ENCODE measurements at regions not wholly inside any gene's neighbourhood (a gene's known extent, or its start where the extent isn't known, plus 50 kb on each side); places are given as distances from the start of the nearest gene placed in this dataset.

DNA sequence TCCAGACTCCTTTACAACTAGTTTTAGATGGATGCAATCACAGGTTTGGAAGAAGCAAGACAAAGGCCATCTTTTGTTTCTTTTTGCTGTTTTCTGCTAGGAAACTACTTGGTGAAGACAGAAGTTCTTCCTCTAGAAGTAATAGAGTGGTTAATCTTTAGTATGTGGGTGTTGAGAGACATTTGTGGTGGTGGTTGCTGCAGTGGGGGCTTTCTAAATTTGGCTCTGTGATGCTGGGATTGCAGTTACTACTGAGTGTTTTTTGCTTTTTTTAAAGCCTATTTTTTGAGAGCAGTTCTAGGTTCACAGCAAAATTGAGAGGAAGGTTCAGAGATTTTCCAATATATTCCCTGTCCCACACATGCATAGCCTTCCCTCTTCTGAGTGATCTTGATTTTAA lies 120.0 kb downstream of the AASDHPPT start:
- H3K36me3 ChIP-seq (ENCODE audit: insufficient read depth, low read length), result no peaks in the 10 kb centered on the region
- no peak overlapping the region for H2AFZ ChIP-seq (ENCODE audit: low read depth, low read length)
- H3K27ac ChIP-seq (ENCODE audit: low read depth, low read length), result no peak overlapping the region
- Mint-ChIP-seq H3K27me3 (ENCODE audit: low read depth, unreplicated experiment) (no peaks in the 10 kb centered on the region), H3K4me1 (ENCODE audit: low read depth, unreplicated experiment) (peaks cover 3% of the 10 kb centered on the region), H3K27ac (ENCODE audit: unreplicated experiment) (no peak overlapping the region), H3K4me3 (ENCODE audit: unreplicated experiment) (no peak overlapping the region), H3K36me3 (ENCODE audit: low read depth, unreplicated experiment) (no peaks in the 10 kb centered on the region), H3K9me3 (ENCODE audit: unreplicated experiment) (no peaks in the 10 kb centered on the region)
- H3K4me1 ChIP-seq (ENCODE audit: insufficient read depth, low read length), result no peaks in the 10 kb centered on the region
- H3K27me3 ChIP-seq (ENCODE audit: insufficient read depth, low read length), result no peaks in the 10 kb centered on the region
- H3K79me2 ChIP-seq (ENCODE audit: insufficient read depth, low read length), result no peaks in the 10 kb centered on the region
- no peak overlapping the region for H3K9ac ChIP-seq (ENCODE audit: low read length)
- H3K4me2 ChIP-seq (ENCODE audit: low read length), result no peak overlapping the region
- H3K9me3 ChIP-seq (ENCODE audit: insufficient read depth, low read depth, low read length), result no peaks in the 10 kb centered on the region
- H3K4me3 ChIP-seq (ENCODE audit: insufficient read depth, low read depth, low read length), result no peak overlapping the region
- FAIRE-seq (no peak), DNase-seq (ENCODE audit: low read depth) (no peak)
- H4K20me1 ChIP-seq (ENCODE audit: insufficient read depth, low read length), result no peaks in the 10 kb centered on the region
- no peak for TF ChIP-seq EZH2 (IDR thresholded peaks at IDR 0.05; ENCODE audit: insufficient read depth, low read length)
- TF ChIP-seq, protein P1, sequence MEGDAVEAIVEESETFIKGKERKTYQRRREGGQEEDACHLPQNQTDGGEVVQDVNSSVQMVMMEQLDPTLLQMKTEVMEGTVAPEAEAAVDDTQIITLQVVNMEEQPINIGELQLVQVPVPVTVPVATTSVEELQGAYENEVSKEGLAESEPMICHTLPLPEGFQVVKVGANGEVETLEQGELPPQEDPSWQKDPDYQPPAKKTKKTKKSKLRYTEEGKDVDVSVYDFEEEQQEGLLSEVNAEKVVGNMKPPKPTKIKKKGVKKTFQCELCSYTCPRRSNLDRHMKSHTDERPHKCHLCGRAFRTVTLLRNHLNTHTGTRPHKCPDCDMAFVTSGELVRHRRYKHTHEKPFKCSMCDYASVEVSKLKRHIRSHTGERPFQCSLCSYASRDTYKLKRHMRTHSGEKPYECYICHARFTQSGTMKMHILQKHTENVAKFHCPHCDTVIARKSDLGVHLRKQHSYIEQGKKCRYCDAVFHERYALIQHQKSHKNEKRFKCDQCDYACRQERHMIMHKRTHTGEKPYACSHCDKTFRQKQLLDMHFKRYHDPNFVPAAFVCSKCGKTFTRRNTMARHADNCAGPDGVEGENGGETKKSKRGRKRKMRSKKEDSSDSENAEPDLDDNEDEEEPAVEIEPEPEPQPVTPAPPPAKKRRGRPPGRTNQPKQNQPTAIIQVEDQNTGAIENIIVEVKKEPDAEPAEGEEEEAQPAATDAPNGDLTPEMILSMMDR (IDR thresholded peaks at IDR 0.05; ENCODE audit: insufficient read depth, low read depth, low read length), result no peak

DNA sequence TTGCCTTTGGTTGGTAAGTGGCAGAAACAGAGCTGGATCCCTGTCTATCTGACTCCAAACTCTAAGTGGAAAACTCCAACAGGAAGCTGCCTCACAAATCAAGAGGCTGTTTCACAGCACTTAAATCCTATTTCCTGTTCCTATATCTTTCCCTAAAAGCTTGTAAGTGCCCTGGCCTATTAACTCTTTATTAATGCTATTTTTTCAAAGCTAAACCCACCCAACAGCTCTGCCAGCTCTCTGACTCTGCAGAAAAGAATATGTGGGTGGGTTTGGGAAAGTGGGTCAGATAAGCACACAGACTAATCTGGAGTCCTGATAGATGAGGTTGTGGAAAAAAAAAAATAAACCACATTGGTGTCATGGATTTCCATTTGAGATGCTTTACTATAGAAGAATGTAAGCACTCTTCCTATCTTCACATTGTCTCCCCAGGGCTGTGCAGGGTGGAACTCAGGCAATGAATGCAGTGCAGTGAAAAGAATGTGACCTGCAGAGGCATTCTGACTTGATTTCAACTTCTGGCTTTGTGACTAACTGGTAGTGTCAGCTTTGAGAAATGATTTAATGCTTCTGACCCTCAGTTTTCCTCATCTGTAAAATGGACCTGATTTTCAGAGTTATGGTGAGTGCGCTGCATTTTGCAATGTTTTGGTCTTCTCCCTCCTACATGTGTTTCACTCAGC lies 125.6 kb downstream of the AASDHPPT start:
- H3K4me2 ChIP-seq (ENCODE audit: low read length), result no peak overlapping the region
- H3K27ac ChIP-seq (ENCODE audit: low read depth, low read length), result no peak overlapping the region
- H3K9me3 Mint-ChIP-seq (ENCODE audit: unreplicated experiment), result no peaks in the 10 kb centered on the region

DNA sequence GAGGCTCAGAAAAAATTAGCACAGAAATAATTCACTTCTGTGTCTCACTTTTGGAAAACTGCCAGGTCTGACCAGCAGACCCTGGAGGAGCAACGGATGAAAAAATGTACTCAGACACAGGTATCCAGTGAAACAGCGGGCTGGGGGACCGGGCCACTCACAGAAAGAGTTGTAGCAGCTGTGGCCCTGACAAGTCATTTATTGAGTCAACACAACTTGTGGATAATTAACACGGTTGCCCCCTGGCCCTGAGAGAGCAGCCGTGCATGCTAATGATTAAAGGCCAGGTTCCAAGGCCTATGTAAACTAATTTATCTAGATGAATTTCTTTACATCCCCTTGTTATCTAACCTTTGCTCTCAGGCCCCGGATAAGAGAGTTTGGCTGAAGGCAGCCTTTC lies 131.3 kb downstream of the AASDHPPT start:
- H3K27ac Mint-ChIP-seq (ENCODE audit: unreplicated experiment), result no peak overlapping the region
- FAIRE-seq (no peak), DNase-seq (ENCODE audit: low read depth) (no peak)
- H3K4me2 ChIP-seq (ENCODE audit: low read length), result no peak overlapping the region
- no peak overlapping the region for H3K4me3 ChIP-seq (ENCODE audit: insufficient read depth, low read depth, low read length)
- H4K20me1 ChIP-seq (ENCODE audit: insufficient read depth, low read length), result no peaks in the 10 kb centered on the region
- H3K36me3 ChIP-seq (ENCODE audit: insufficient read depth, low read length), result no peaks in the 10 kb centered on the region
- H3K27ac ChIP-seq (ENCODE audit: low read depth, low read length), result no peak overlapping the region
- no peaks in the 10 kb centered on the region for H3K27me3 ChIP-seq (ENCODE audit: insufficient read depth, low read length)
- H3K4me1 Mint-ChIP-seq (ENCODE audit: low read depth, unreplicated experiment), result no peaks in the 10 kb centered on the region
- H3K9me3 Mint-ChIP-seq (ENCODE audit: unreplicated experiment), result no peaks in the 10 kb centered on the region
- no peaks in the 10 kb centered on the region for H3K4me1 ChIP-seq (ENCODE audit: insufficient read depth, low read length)
- no peak overlapping the region for H2AFZ ChIP-seq (ENCODE audit: low read depth, low read length)
- TF ChIP-seq, protein P1 (IDR thresholded peaks at IDR 0.05; ENCODE audit: insufficient read depth, low read depth, low read length), result no peak
- TF ChIP-seq EZH2 (IDR thresholded peaks at IDR 0.05; ENCODE audit: insufficient read depth, low read length), result no peak
- no peaks in the 10 kb centered on the region for H3K9me3 ChIP-seq (ENCODE audit: insufficient read depth, low read depth, low read length)
- no peaks in the 10 kb centered on the region for H3K27me3 Mint-ChIP-seq (ENCODE audit: low read depth, unreplicated experiment)
- no peak overlapping the region for H3K4me3 Mint-ChIP-seq (ENCODE audit: unreplicated experiment)
- H3K9ac ChIP-seq (ENCODE audit: low read length), result no peak overlapping the region
- H3K36me3 Mint-ChIP-seq (ENCODE audit: low read depth, unreplicated experiment), result no peaks in the 10 kb centered on the region
- no peaks in the 10 kb centered on the region for H3K79me2 ChIP-seq (ENCODE audit: insufficient read depth, low read length)

More for the DNA sequence above, 125.6 kb downstream of the AASDHPPT start:
- Histone ChIP-seq H3K79me2 (ENCODE audit: insufficient read depth, low read length) (no peaks in the 10 kb centered on the region), H2AFZ (ENCODE audit: low read depth, low read length) (no peak overlapping the region), H4K20me1 (ENCODE audit: insufficient read depth, low read length) (no peaks in the 10 kb centered on the region), H3K9ac (ENCODE audit: low read length) (no peak overlapping the region), H3K36me3 (ENCODE audit: insufficient read depth, low read length) (no peaks in the 10 kb centered on the region), H3K4me3 (ENCODE audit: insufficient read depth, low read depth, low read length) (no peak overlapping the region), H3K9me3 (ENCODE audit: insufficient read depth, low read depth, low read length) (no peaks in the 10 kb centered on the region), H3K27me3 (ENCODE audit: insufficient read depth, low read length) (no peaks in the 10 kb centered on the region), H3K4me1 (ENCODE audit: insufficient read depth, low read length) (no peaks in the 10 kb centered on the region)
- Mint-ChIP-seq H3K27me3 (ENCODE audit: low read depth, unreplicated experiment) (no peaks in the 10 kb centered on the region), H3K27ac (ENCODE audit: unreplicated experiment) (no peak overlapping the region), H3K4me3 (ENCODE audit: unreplicated experiment) (no peak overlapping the region), H3K36me3 (ENCODE audit: low read depth, unreplicated experiment) (no peaks in the 10 kb centered on the region), H3K4me1 (ENCODE audit: low read depth, unreplicated experiment) (no peaks in the 10 kb centered on the region)
- FAIRE-seq (no peak), DNase-seq (ENCODE audit: low read depth) (peak; percentile 68)
- TF ChIP-seq EZH2 (IDR thresholded peaks at IDR 0.05; ENCODE audit: insufficient read depth, low read length), result no peak

All from astrocyte (in vitro differentiated cells and primary cell).